HG03095 (cell line): ENCODE measurements at regions not wholly inside any gene's neighbourhood (a gene's known extent, or its start where the extent isn't known, plus 50 kb on each side); places are given as distances from the start of the nearest gene placed in this dataset.

Experiments used
- ATAC-seq: cut with Tn5 transposase; IDR thresholded peaks from one replicate; pipeline ENCODE4 v1.9.1; 2021; ENCODE audit warnings: moderate library complexity; ENCODE audit not compliant: unreplicated experiment

DNA sequence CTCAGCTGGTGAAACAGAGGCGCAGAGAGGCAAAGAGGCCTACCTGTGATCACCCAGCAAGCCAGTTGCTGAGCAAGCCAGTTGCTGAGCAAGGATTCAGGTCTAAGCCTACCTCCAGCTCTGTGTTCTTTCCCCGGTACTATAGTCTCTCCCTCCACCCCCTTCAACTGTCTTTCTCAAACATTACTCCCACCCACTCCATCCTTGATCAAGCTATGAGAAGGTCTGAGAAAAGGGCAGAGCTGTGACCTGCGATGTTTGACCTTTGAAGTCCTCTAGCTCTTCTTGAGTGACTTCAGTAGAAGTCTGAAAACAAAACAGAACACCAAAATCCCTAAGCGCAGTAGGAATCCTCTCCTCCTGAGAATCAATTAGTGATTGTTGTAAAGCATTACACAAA, 665.2 kb upstream of the ID2 start:
- ATAC-seq: no peak

DNA sequence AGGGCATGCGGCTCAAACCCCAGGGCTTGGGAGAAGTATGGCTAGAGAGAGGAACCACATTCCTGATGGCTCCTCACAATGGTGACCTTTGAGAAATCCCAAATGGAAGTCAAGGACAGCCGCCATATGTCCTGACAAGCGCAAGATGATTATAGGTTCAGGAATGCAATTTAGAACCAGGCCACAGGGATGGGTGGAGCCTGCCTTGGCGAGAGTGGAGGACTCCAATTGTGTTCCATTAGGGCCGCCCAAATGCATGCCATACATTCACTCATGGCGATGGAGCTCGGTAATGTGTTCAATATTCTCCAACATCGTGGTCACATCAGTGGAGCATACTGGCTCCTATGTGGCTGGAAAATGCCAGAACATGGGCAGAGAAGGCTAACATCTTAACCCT, 662.9 kb upstream of the ID2 start:
- ATAC-seq: no peak

GRCh38 chr2:8019934-8020333, 661.9 kb upstream of the ID2 start:
- no peak for ATAC-seq

DNA sequence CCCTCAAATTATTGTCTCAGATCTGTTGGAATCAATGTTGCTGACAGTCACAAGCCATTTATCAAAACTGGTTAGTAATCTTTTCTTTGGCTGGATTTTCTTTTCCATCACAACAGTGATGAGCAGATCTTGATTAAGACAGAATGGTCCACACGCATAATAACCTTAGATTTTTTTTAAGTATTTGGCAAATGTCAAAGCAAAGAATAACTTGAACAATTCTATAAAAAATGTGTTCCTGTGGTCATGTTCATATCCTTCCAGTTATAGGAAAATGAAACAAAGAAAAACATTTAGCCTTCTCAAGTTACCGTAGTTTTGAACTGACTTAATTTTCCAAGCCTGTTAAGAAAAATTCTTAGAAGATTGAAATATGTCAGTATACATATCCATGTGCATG, 659.9 kb upstream of the ID2 start:
- no peak for ATAC-seq

DNA sequence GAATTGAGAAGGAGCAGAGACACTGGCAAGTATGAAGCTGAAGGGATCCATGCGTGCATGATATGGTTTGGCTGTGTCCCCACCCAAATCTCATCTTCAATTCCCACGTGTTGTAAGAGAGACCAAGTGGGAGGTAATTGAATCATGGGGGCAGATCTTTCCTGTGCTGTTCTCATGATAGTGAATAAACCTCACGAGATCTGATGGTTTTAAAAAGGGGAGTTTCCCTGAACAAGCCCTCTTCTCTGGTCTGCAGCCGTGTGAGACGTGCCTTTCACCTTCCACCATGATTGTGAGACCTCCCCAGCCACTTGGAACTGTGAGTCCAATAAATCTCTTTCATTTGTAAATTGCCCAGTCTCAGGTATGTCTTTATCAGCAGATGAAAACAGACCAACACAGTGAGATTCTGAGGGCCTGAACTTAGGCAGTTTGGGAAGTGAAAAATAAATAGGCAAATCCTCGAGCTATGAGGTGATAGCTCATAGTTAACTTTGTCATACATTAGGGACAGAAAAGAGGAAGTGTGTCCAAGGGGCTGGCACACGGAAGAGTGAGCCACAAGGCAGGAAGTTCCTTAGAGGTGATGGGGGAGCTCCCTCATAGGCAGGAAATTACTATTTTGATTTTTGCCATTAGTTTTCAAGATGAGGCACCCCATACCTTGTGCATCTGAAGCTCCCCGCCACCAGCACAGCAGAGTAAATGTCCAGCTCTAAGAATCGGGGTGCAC, 658.8 kb upstream of the ID2 start:
- peak; percentile 81 for ATAC-seq

- no peak for ATAC-seq
These were observed 657.4 kb upstream of the ID2 start for GRCh38 chr2:8024506-8024905.

DNA sequence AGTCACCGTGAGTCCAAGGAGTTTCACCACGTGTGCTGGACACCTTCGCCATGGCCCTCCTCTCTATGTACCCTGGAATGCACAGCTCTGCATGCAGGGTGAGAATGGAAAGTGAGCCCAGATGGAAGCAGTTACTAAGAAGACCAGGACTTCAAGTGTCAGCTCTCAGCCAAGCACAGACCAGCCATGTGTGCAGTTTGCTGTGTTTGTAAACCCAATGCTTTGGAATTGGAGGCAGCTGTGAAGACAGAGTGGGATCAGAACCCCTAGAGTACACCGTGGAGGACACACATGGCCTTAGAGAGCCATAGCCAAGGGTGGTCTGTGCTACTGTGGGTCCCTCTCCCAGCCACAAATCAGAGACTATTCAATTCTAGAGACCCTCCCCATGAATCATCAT, 655.5 kb upstream of the ID2 start:
- no peak for ATAC-seq

DNA sequence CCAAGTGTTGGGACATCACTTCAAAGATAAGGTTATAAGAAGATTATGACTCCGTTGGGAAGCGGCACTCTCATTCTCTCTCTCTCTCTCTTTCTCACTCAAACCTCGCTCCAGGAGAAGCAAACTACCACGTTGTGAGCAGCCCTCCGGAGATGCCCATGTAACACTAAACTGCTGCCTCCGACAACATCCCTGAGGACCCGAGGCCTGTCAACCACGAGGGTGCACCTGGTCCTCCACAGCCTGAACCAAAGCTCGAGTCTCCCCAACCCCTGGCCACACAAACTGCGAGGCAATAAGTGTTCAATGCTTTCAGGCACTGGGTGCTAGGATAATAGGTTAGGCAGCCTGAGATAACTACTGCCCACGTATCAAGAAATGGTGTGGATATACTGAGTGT, 654.5 kb upstream of the ID2 start:
- no peak for ATAC-seq

GRCh38 chr2:8028036-8028435, 653.8 kb upstream of the ID2 start:
- no peak for ATAC-seq

GRCh38 chr2:8028436-8028835, 653.4 kb upstream of the ID2 start:
- no peak for ATAC-seq

DNA sequence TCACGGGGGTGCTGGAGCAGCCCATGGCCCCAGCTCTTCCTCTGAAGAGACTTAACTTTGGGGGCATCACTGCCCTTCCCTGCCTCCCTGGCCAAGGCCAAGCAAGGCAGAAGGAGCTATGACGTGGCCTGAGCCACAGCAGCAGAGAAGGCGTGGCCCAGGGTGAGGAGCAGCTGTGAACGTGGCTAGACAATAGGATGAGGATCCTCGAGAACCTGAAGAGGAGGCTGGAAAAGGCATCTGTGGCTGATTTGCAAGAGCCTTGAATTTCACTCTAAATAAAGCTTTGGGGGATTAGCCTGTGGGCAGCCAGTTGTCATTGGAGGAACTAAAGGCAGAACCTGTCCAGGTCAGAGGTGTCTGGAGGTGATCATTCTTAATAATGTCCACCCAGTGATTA, 652.9 kb upstream of the ID2 start:
- ATAC-seq: no peak

DNA sequence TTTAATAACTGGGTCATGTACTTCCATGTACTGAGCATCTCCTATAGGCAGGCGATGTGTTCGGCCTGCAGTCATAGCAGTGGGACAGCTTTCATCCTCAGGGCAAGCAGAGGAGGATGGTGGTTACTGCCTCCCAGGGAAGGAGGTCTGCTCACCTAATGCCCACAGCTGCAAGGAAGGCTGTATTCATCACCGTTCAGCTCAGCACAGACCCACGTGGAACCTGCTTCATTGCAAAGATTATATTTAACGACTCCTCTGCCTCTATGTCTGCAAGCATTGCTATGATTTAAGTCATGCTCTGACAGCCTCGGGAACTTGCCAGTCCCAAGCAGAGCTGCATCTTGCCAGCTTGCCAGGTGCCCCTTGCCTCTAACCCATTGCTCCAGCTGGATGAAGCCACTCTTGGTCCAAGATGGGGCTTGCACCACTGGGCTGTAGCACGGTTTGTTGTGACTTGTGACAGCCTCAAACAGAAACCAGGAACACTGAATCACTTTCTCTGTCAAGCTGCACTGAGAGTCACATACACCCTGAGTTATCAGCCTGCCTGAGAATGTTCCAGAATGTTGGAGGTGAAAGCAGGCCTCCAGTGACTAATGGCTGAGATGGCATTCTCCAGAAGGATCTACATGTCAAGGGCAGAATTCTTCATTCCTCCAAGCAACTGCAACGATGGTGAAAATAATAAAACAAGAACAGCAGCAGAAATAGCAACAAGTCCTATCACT, 651.1 kb upstream of the ID2 start:
- no peak for ATAC-seq

GRCh38 chr2:8031370-8031769, 650.5 kb upstream of the ID2 start:
- no peak for ATAC-seq

DNA sequence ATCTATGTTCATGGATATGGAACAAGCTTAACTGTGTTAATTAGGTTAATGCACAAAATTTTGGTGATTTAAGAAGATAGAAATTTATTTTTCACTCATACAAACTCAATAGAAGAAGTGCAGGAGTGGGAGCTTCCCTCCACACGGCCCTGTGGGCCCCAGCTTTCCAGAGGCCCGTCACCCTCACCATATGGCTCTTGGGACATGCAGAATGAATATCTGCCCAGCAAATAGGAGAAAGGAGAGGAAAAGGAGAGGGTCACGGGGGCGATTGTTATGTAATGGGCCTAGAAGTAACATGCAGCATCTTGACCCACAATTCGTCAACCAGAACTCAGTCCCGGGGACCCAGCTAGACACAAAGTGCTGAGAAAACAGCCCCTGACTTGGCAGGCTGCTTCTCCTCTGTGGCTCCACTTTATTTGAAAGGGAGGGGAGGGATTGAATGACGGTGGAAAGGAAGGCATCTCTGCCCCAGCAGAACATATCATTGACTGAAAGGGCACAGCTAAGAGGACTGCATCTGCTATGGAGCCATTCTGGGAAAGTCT, 648.2 kb upstream of the ID2 start:
- ATAC-seq: no peak

- ATAC-seq: peak; percentile 66
These were observed 645.5 kb upstream of the ID2 start for GRCh38 chr2:8036366-8036765.

GRCh38 chr2:8039732-8040131, 642.1 kb upstream of the ID2 start:
- no peak for ATAC-seq

- no peak for ATAC-seq
These were observed 638.6 kb upstream of the ID2 start for GRCh38 chr2:8043295-8043694.

GRCh38 chr2:8044046-8044594, 637.7 kb upstream of the ID2 start:
- ATAC-seq: no peak

DNA sequence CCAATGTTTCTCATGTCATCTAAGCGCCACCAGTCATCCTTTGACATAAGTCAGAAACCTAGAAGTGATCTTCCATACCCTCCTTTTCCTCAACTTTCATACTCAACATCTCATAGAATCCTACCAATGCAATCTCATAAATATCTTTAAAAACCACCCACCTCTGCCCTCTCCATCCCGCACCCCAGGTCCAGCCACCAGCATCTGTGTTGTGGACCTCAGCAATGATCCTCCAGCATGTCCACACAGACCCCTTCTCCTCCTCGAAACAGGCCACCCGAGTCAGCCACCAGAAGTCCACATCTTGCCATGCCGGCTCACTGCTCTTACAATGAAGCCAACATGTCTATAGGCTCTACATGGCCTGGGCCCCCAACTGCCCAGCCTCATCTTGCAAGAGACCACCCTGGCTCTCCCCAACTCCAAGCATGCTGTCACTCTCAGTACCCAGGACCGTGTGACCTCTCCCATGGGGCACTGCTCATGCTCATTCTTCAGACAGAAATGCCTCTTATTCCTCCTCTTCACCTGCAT, 636.7 kb upstream of the ID2 start:
- ATAC-seq: no peak

GRCh38 chr2:8046849-8047248, 635.0 kb upstream of the ID2 start:
- no peak for ATAC-seq

DNA sequence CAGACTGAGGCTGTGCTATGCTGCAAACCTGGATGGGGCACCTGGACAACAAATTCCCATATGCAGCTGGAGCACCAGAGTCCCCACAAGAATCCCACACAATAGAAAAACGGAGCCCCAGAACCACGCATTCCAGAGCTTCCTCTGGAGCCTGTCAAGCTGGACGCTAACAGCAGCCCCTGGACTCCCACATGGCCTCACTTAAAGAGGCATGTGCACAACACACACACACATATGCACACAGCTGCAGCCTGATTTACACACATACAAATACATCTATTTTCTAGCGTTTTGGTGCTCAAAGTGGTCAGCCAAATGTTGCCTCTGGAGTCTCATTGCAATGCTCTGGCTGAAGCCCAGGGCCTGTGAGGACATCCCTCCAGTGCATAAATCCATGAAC, 632.7 kb upstream of the ID2 start:
- no peak for ATAC-seq
